Gastroesophageal sphincter (tissue), 4 donors: ENCODE measurements at regions not wholly inside any gene's neighbourhood (a gene's known extent, or its start where the extent isn't known, plus 50 kb on each side); places are given as distances from the start of the nearest gene placed in this dataset.
"Not testable (repeated sequence)": the region's sequence is repeated elsewhere in the genome, so short reads cannot be mapped to it uniquely, and the experiment has no call there.

Experiments
- ATAC-seq: fragments of 150-250 bp; one replicate; pipeline ENCODE4 v1.9.1; 2016; ENCODE audit warnings: mild to moderate bottlenecking, moderate library complexity
- H3K27ac ChIP-seq, 4 donors: fragments of 200-600 bp; sonication (generic) in 3 of 4; 1 replicate in 3 of 4; 2 replicates in 1 of 4; pipeline ENCODE4 v1.5.1; 2016 to 2019
- H3K27me3 ChIP-seq: fragments of 200-600 bp; sonication (generic); one replicate; pipeline ENCODE4 v1.5.1; 2019
- H3K36me3 ChIP-seq, 2 donors: fragments of 200-600 bp; sonication (generic); one replicate each; pipeline ENCODE4 v1.5.1; 2019; ENCODE audit warnings: control low read depth in 1 of 2
- H3K4me1 ChIP-seq, 3 donors: fragments of 200-600 bp; sonication (generic); 1 replicate in 2 of 3; 2 replicates in 1 of 3; pipeline ENCODE4 v1.5.1; 2016 to 2019; ENCODE audit warnings: control low read depth in 2 of 3
- H3K4me3 ChIP-seq, 2 donors: fragments of 200-600 bp; sonication (generic); one replicate each; pipeline ENCODE4 v1.5.1; 2019; ENCODE audit warnings: mild to moderate bottlenecking in 1 of 2, moderate library complexity in 1 of 2
- H3K9me3 ChIP-seq, 3 donors: fragments of 200-600 bp; sonication (generic); one replicate each; pipeline ENCODE4 v1.5.1; 2017 to 2019; ENCODE audit warnings: control low read depth in 2 of 3
- EP300 ChIP-seq: sonication (generic); formaldehyde crosslinking; IDR thresholded peaks from one replicate; pipeline ENCODE4 v1.6.1; 2017; ENCODE audit warnings: antibody characterized with exemption, mild to moderate bottlenecking
- POLR2A ChIP-seq, 2 donors: fragments of 450-650 bp; IDR thresholded peaks; one replicate each; pipeline ENCODE4 v1.6.1; 2017; ENCODE audit warnings: antibody characterized with exemption in 2 of 2, mild to moderate bottlenecking in 2 of 2, moderate library complexity in 1 of 2
- POLR2AphosphoS5 ChIP-seq: sonication (generic); formaldehyde crosslinking; IDR thresholded peaks from one replicate; pipeline ENCODE4 v1.6.1; 2017; ENCODE audit warnings: antibody characterized with exemption
- WGBS, 2 donors: methylation state at CpG; one replicate each; pipeline ENCODE4 v1.1.5; 2018; ENCODE audit warnings: low coverage in 1 of 2; 5-methylcytosine and 5-hydroxymethylcytosine counted together
- TF ChIP-seq, protein P1 (sequence below), 4 experiments: fragments of 200-600 bp in 2 of 4; fragments of 450-650 bp in 2 of 4; sonication (generic) in 1 of 4; IDR thresholded peaks; one replicate each; pipeline ENCODE4 v1.5.1; 2017 to 2019; ENCODE audit warnings: antibody characterized with exemption in 4 of 4, mild to moderate bottlenecking in 2 of 4, moderate library complexity in 2 of 4

DNA sequence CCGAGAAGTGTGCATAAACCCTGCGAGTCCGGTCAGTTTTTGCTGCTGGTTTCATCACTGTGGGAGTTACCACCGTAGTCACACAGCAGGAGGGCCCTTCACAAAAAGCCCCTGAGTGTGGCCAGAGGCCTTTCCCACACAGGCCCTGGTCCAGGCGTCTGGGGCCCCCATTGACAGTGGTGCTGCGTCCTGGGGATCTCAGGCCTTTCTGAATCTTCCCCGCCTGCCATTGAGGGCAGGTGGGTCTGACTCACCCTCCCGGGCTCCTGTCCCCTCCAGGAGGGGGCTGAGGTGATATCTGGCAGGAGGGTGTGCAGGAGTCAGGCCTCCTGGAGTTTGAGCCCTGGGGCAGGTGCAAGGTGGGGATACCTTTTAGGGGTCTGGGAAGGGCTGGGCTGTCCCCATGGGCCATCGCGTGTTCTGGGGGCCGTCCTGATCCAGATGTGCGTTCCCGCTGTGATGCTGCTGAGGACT, 358.5 kb downstream of the TMEM121 start:
- H3K4me3 ChIP-seq, result no peak overlapping the region
- H3K9me3 ChIP-seq, result peaks cover 0 to 7% (median 0%) of the 10 kb centered on the region in 3 donors
- peaks cover 18% of the 10 kb centered on the region for H3K27me3 ChIP-seq
- no peaks in the 10 kb centered on the region for H3K4me1 ChIP-seq
- no CpG with 5 or more reads among the region's 13 CpGs for WGBS, 2 donors
- no peak for ATAC-seq
- no peak overlapping the region for H3K27ac ChIP-seq
- TF ChIP-seq, protein P1, sequence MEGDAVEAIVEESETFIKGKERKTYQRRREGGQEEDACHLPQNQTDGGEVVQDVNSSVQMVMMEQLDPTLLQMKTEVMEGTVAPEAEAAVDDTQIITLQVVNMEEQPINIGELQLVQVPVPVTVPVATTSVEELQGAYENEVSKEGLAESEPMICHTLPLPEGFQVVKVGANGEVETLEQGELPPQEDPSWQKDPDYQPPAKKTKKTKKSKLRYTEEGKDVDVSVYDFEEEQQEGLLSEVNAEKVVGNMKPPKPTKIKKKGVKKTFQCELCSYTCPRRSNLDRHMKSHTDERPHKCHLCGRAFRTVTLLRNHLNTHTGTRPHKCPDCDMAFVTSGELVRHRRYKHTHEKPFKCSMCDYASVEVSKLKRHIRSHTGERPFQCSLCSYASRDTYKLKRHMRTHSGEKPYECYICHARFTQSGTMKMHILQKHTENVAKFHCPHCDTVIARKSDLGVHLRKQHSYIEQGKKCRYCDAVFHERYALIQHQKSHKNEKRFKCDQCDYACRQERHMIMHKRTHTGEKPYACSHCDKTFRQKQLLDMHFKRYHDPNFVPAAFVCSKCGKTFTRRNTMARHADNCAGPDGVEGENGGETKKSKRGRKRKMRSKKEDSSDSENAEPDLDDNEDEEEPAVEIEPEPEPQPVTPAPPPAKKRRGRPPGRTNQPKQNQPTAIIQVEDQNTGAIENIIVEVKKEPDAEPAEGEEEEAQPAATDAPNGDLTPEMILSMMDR (IDR thresholded peaks at IDR 0.05), result no peak
- no peak for TF ChIP-seq POLR2A (IDR thresholded peaks at IDR 0.05)
- TF ChIP-seq POLR2AphosphoS5, result no peak
- H3K36me3 ChIP-seq, result no peaks in the 10 kb centered on the region

DNA sequence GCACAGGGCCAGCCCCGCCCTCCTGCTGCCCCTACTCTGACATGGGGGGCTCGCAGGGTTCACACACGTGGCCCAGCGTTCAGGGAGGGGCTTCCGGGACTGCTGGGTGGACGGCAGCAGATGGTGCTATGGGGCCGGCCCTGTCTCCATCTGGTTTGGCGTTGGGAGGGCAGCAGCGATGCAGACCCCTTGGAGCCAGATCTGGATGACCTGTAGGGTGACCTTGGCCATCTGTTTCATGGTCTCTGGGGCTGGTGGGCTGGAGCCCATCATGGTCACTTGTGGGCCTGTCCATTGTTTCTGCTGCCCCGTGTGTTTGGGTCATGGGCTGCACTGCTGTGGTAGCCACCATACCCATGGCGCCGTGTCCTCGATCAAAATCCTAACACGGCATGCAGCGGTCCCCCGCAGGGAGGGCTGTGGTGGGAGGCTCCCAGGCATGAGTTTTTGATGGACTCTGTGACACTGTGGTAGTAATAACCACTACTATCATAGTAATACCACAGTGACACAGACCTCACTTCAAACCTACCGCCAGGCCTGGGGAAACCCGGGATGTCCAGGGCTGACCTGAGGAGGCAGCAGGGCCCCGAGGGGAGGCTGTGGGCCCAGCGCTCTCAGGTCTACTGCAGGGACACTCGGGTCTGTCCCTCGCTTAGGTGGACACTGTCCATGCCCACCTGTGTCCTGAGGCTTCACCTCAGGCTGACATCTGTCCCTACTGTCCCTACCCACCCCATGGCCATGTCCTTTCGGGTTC, 359.4 kb downstream of the TMEM121 start:
- Histone ChIP-seq H3K4me1 (no peaks in the 10 kb centered on the region), H3K4me3 (no peak overlapping the region), H3K9me3 (peaks cover 0 to 7% (median 0%) of the 10 kb centered on the region in 3 donors), H3K36me3 (no peaks in the 10 kb centered on the region), H3K27ac (no peak overlapping the region), H3K27me3 (peaks cover 16% of the 10 kb centered on the region)
- ATAC-seq, result no peak
- no peak for TF ChIP-seq EP300
- TF ChIP-seq POLR2A (IDR thresholded peaks at IDR 0.05), result no peak
- TF ChIP-seq POLR2AphosphoS5, result no peak
- TF ChIP-seq, protein P1 (IDR thresholded peaks at IDR 0.05), result no peak
- WGBS, 2 donors, result 82% methylated on average over 2 of the region's 23 CpGs; no CpG with 5 or more reads in 1 of the 2 donors

DNA sequence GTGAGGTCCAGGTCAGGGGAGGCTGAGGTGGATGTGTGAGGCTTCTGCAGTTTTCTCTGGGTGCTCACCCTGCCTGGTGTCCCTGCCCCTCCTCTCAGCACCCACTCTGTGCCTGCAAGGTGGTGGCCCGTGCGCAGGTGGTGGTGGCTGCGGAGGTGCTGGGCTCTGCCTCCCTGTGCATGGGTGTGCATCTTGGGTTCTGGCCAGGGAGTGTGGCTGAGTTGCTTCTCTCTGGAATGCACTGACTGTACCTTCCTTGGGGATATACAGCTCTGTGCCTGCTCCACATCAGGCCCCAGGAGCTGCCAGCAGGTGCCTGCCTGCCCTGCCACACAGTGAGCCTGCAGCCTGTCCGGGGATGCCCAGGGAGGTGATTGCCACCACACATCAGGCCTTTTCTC, 360.4 kb downstream of the TMEM121 start:
- 75% methylated on average over 1 of the region's 4 CpGs; no CpG with 5 or more reads in 1 of the 2 donors for WGBS, 2 donors
- H3K9me3 ChIP-seq, H3K27me3 ChIP-seq, H3K36me3 ChIP-seq, H3K4me3 ChIP-seq, ATAC-seq, H3K27ac ChIP-seq, H3K4me1 ChIP-seq: not testable (repeated sequence)

DNA sequence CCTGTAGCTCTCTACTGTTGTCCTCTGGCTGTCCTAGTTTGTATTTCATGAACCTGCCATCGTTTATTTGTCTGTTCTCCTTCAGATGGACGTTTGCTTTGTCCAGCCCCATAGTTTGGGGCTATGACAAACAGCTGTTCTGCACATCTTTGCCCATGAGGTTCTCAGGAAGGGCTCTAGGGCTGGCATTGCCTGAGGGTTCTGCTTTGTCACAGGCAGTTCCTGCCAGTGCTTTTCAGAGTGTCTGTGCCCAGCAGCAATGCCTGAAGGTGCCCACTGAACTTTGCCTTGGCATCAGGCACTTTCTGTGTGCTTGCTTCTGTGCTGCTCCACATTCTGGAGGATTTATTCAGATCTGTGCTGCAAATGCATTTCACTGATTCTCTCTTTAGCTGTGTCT, 361.3 kb downstream of the TMEM121 start:
- no peak overlapping the region for H3K27ac ChIP-seq
- peaks cover 7% of the 10 kb centered on the region for H3K27me3 ChIP-seq
- TF ChIP-seq POLR2A (IDR thresholded peaks at IDR 0.05), result no peak
- TF ChIP-seq POLR2AphosphoS5, result no peak
- no peak for ATAC-seq
- no peak overlapping the region for H3K4me3 ChIP-seq
- no peaks in the 10 kb centered on the region for H3K36me3 ChIP-seq
- WGBS, 2 donors, result 20 to 39% methylated on average over 1 to 2 of the region's 2 CpGs
- H3K4me1 ChIP-seq, result no peaks in the 10 kb centered on the region
- H3K9me3 ChIP-seq, result peaks cover 0 to 7% (median 0%) of the 10 kb centered on the region in 3 donors

DNA sequence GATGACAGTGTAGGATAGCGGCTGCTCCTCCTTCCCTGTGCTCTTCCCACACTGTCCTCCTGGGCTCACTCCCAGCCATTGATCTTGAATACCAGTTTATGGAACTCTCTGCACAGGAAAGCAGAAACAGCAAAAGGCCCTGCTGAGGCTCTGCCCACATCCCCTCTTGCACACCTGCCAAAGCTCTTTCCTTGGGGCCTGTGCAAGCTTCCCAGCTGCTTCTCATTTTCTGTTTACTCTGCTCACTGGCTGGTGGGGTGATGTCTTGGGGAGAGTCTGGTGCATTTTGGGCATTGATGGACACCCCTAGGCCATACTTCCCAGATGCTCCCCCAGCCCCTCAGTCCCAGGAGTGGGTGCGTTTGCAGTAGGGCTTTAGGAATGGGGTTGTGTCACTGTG, 361.8 kb downstream of the TMEM121 start:
- TF ChIP-seq EP300, result no peak
- TF ChIP-seq POLR2A (IDR thresholded peaks at IDR 0.05), result no peak
- TF ChIP-seq, protein P1 (IDR thresholded peaks at IDR 0.05), result no peak
- no peak for TF ChIP-seq POLR2AphosphoS5
- Histone ChIP-seq H3K36me3 (no peaks in the 10 kb centered on the region), H3K4me1 (no peaks in the 10 kb centered on the region), H3K9me3 (peaks cover 0 to 7% (median 0%) of the 10 kb centered on the region in 3 donors), H3K27ac (no peak overlapping the region), H3K4me3 (no peak overlapping the region), H3K27me3 (peaks cover 7% of the 10 kb centered on the region)
- no peak for ATAC-seq
- 70 to 100% methylated on average over 1 to 2 of the region's 2 CpGs for WGBS, 2 donors
